Esophagus squamous epithelium (tissue), 5 donors: ENCODE measurements at regions not wholly inside any gene's neighbourhood (a gene's known extent, or its start where the extent isn't known, plus 50 kb on each side); places are given as distances from the start of the nearest gene placed in this dataset.

Source experiments
- DNase-seq: peaks from one replicate; lab custom pipeline; 2025; lab: John Stamatoyannopoulos, UW
- H3K27ac ChIP-seq, 4 donors: fragments of 200-600 bp; sonication (generic); one replicate each; pipeline ENCODE4 v1.5.1; 2016 to 2019; ENCODE audit warnings: mild to moderate bottlenecking in 1 of 4
- H3K27me3 ChIP-seq, 4 donors: fragments of 200-600 bp; sonication (generic); 1 replicate in 3 of 4; 2 replicates in 1 of 4; pipeline versions ENCODE4 v1.5.1 to v1.6.0; 2017 to 2021; ENCODE audit warnings: antibody characterized with exemption in 1 of 4
- H3K36me3 ChIP-seq, 3 donors: fragments of 200-600 bp; sonication (generic); one replicate each; pipeline ENCODE4 v1.5.1; 2016 to 2019
- H3K4me1 ChIP-seq, 3 donors: fragments of 200-600 bp; sonication (generic); one replicate each; pipeline ENCODE4 v1.5.1; 2017 to 2019
- H3K4me3 ChIP-seq, 4 donors: fragments of 200-600 bp; sonication (generic); 1 replicate in 3 of 4; 2 replicates in 1 of 4; pipeline ENCODE4 v1.5.1; 2016 to 2019; ENCODE audit warnings: mild to moderate bottlenecking in 2 of 4, moderate library complexity in 1 of 4
- H3K9me3 ChIP-seq, 3 donors: fragments of 200-600 bp; sonication (generic); one replicate each; pipeline ENCODE4 v1.5.1; 2016 to 2019
- CTCF ChIP-seq, 6 experiments: fragments of 450-650 bp in 4 of 6; fragments of 200-600 bp in 2 of 6; sonication (generic) in 2 of 6; IDR thresholded peaks; one replicate each; pipeline ENCODE4 v1.5.1; 2016 to 2019; ENCODE audit warnings: antibody characterized with exemption in 6 of 6, mild to moderate bottlenecking in 4 of 6, moderate library complexity in 4 of 6
- POLR2A ChIP-seq, 4 donors: fragments of 450-650 bp; IDR thresholded peaks; one replicate each; pipeline ENCODE4 v1.6.1; 2017; ENCODE audit warnings: antibody characterized with exemption in 4 of 4, mild to moderate bottlenecking in 4 of 4, moderate library complexity in 3 of 4
- WGBS, 2 donors: methylation state at CpG; one replicate each; pipeline ENCODE4 v1.1.5; 2018; 5-methylcytosine and 5-hydroxymethylcytosine counted together
- intact Hi-C: fragments of 100-400 bp; cut with DNase I; formaldehyde crosslinking; loops from one replicate; pipeline ENCODE4 v1.15.0; 2022
- donor health status: DM: yes; HTN: yes; CAD: no.

GRCh38 chr13:67964091-67964490 lies 734.0 kb upstream of the PCDH9 start:
- H3K27me3 ChIP-seq, result no peaks in the 10 kb centered on the region
- TF ChIP-seq POLR2A (IDR thresholded peaks at IDR 0.05) (no peak), CTCF (IDR thresholded peaks at IDR 0.05) (no peak)
- DNase-seq, result no peak
- H3K27ac ChIP-seq, result no peak overlapping the region
- H3K4me1 ChIP-seq, result no peaks in the 10 kb centered on the region
- H3K9me3 ChIP-seq, result no peaks in the 10 kb centered on the region
- intact Hi-C loops, result no loop called here
- WGBS, 2 donors, result 56 to 67% methylated on average over 2 of the region's 2 CpGs
- no peak overlapping the region for H3K4me3 ChIP-seq
- no peaks in the 10 kb centered on the region for H3K36me3 ChIP-seq

GRCh38 chr13:67961331-67961730 lies 731.2 kb upstream of the PCDH9 start:
- H3K27me3 ChIP-seq, result no peaks in the 10 kb centered on the region
- no peak overlapping the region for H3K27ac ChIP-seq
- no peak for DNase-seq
- WGBS, 2 donors, result 57 to 63% methylated on average over 2 of the region's 2 CpGs
- TF ChIP-seq CTCF (IDR thresholded peaks at IDR 0.05) (no peak), POLR2A (IDR thresholded peaks at IDR 0.05) (no peak)
- no peaks in the 10 kb centered on the region for H3K4me1 ChIP-seq
- H3K9me3 ChIP-seq, result no peaks in the 10 kb centered on the region
- H3K36me3 ChIP-seq, result no peaks in the 10 kb centered on the region
- intact Hi-C loops, result no loop called here
- H3K4me3 ChIP-seq, result no peak overlapping the region

- TF ChIP-seq POLR2A (IDR thresholded peaks at IDR 0.05), result no peak
- TF ChIP-seq CTCF (IDR thresholded peaks at IDR 0.05), result no peak
- 58 to 67% methylated on average over 2 of the region's 2 CpGs for WGBS, 2 donors
- H3K9me3 ChIP-seq, result peaks cover 0 to 7% (median 0%) of the 10 kb centered on the region in 3 donors
- intact Hi-C loops, result no loop called here
- no peaks in the 10 kb centered on the region for H3K36me3 ChIP-seq
- H3K4me1 ChIP-seq, result no peaks in the 10 kb centered on the region
- DNase-seq, result no peak
- H3K27ac ChIP-seq, result no peak overlapping the region
- no peak overlapping the region for H3K4me3 ChIP-seq
- H3K27me3 ChIP-seq, result no peaks in the 10 kb centered on the region
Measured at GRCh38 chr13:67951431-67951830, 721.3 kb upstream of the PCDH9 start.

GRCh38 chr13:67950603-67951002 lies 720.5 kb upstream of the PCDH9 start:
- no peaks in the 10 kb centered on the region for H3K36me3 ChIP-seq
- H3K27ac ChIP-seq, result no peak overlapping the region
- intact Hi-C loops, result no loop called here
- no peaks in the 10 kb centered on the region for H3K4me1 ChIP-seq
- no peak overlapping the region for H3K4me3 ChIP-seq
- no peaks in the 10 kb centered on the region for H3K27me3 ChIP-seq
- TF ChIP-seq CTCF (IDR thresholded peaks at IDR 0.05) (no peak), POLR2A (IDR thresholded peaks at IDR 0.05) (no peak)
- H3K9me3 ChIP-seq, result peaks cover 0 to 7% (median 0%) of the 10 kb centered on the region in 3 donors
- DNase-seq, result no peak
- WGBS, 2 donors, result 72 to 80% methylated on average over 3 of the region's 3 CpGs

- intact Hi-C loops, result no loop called here
- Histone ChIP-seq H3K36me3 (no peaks in the 10 kb centered on the region), H3K4me1 (no peaks in the 10 kb centered on the region), H3K9me3 (peaks cover 0 to under 1% (median 0%) of the 10 kb centered on the region in 3 donors), H3K27ac (no peak overlapping the region), H3K27me3 (no peaks in the 10 kb centered on the region), H3K4me3 (no peak overlapping the region)
- 57 to 60% methylated on average over 4 of the region's 4 CpGs for WGBS, 2 donors
- no peak for DNase-seq
- TF ChIP-seq POLR2A (IDR thresholded peaks at IDR 0.05), result no peak
- no peak for TF ChIP-seq CTCF (IDR thresholded peaks at IDR 0.05)
Measured at GRCh38 chr13:67946131-67946530, 716.0 kb upstream of the PCDH9 start.
